DND-41 (cell line): ENCODE measurements at regions not wholly inside any gene's neighbourhood (a gene's known extent, or its start where the extent isn't known, plus 50 kb on each side); places are given as distances from the start of the nearest gene placed in this dataset.

Experiments
- ATAC-seq: fragments of 200-7000 bp; cut with Tn5 transposase; 3 replicates; pipeline ENCODE4 v1.9.1; 2021; ENCODE audit warnings: low read depth; ENCODE audit not compliant: insufficient read depth
- DNase-seq: peaks from one replicate; pipeline ENCODE4 v3.0.0-alpha.2; 2020
- H2AFZ ChIP-seq: 2 replicates; pipeline ENCODE4 v1.6.0; 2012; ENCODE audit warnings: low read depth, low read length
- H3K27ac ChIP-seq: 2 replicates; pipeline ENCODE4 v1.5.1; 2012; ENCODE audit warnings: low read length, inconsistent platforms
- H3K27me3 ChIP-seq: fragments of 200-600 bp; sonication (generic); 2 replicates; pipeline ENCODE4 v1.6.0; 2012; ENCODE audit warnings: low read length, mild to moderate bottlenecking, inconsistent platforms; ENCODE audit not compliant: insufficient read depth, poor library complexity
- H3K36me3 ChIP-seq: 2 replicates; pipeline ENCODE4 v1.5.1; 2012; ENCODE audit warnings: low read length, inconsistent platforms; ENCODE audit not compliant: insufficient read depth
- H3K4me1 ChIP-seq: 2 replicates; pipeline ENCODE4 v1.5.1; 2012; ENCODE audit warnings: mild to moderate bottlenecking, low read length; ENCODE audit not compliant: insufficient read depth
- H3K4me2 ChIP-seq: 2 replicates; pipeline ENCODE4 v1.6.0; 2012; ENCODE audit warnings: mild to moderate bottlenecking, moderate library complexity, low read length, inconsistent platforms; ENCODE audit not compliant: insufficient read depth
- H3K4me3 ChIP-seq, 2 experiments: fragments of 200-600 bp in 1 of 2; shearing (Covaris generic) in 1 of 2; 2 replicates each; pipeline ENCODE4 v1.5.1; 2012 to 2016; ENCODE audit warnings: inconsistent platforms in 2 of 2, low read length in 2 of 2, mild to moderate bottlenecking in 2 of 2, low read depth in 1 of 2, moderate library complexity in 1 of 2
- H3K79me2 ChIP-seq: 2 replicates; pipeline ENCODE4 v1.6.0; 2012; ENCODE audit warnings: low read length, inconsistent platforms; ENCODE audit not compliant: insufficient read depth
- H3K9ac ChIP-seq: 2 replicates; pipeline ENCODE4 v1.6.0; 2012; ENCODE audit warnings: low read depth, mild to moderate bottlenecking, inconsistent platforms, low read length, moderate library complexity
- H3K9me3 ChIP-seq: 2 replicates; pipeline ENCODE4 v1.5.1; 2012; ENCODE audit warnings: low read length, moderate library complexity, mild to moderate bottlenecking, inconsistent platforms; ENCODE audit not compliant: insufficient read depth, severe bottlenecking
- H4K20me1 ChIP-seq: 2 replicates; pipeline ENCODE4 v1.6.0; 2012; ENCODE audit warnings: low read length; ENCODE audit not compliant: insufficient read depth
- EZH2 ChIP-seq: IDR thresholded peaks from 3 replicates; pipeline ENCODE4 v1.6.1; 2012; ENCODE audit warnings: borderline replicate concordance, low read depth, mild to moderate bottlenecking, moderate library complexity, low read length, inconsistent platforms; ENCODE audit not compliant: severe bottlenecking
- TF ChIP-seq, protein P1 (sequence below): IDR thresholded peaks from 2 replicates; pipeline ENCODE4 v1.5.1; 2012; ENCODE audit warnings: borderline replicate concordance, low read length, moderate library complexity, mild to moderate bottlenecking; ENCODE audit not compliant: poor library complexity, severe bottlenecking; ENCODE audit errors: extremely low read depth

DNA sequence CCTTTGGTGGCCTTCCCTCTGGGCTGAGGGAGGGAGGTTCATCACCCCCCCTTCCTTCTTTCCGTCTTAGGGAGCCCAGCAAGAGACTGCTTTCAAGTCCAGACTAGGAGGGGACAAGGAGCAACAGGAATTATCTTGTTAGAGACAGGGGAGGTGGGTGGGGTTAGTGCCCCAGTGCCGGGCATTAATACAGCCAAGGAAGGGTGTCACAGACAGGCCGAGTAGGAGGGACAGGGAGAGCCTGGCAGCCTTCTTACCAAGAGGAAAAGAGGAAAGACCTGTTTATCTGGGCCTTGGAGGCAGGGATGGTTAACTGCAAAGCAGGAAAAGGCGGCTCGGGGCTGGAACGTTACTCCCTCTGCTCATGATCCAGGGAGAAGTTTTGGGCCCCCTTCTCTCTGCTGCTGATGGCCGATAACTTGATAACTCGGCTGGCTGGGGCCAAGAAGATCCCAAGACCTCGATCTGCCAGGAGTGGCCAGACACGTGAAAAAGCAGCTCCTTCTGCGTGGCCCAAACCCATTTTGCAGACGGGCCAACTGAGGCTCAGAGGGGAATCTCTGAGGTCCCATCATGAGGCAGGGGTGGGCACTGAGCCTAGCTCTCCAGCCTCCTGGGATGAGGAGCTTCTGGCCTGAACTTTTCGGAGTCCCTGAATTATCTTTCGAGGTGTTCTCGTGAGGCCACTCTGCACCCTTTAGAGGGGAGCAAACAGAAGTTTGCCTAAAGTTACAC lies 79.3 kb downstream of the PTPRS start:
- H3K27me3 ChIP-seq: peaks cover 5% of the 10 kb centered on the region
- H4K20me1 ChIP-seq: 0 out of 2 replicates have a peak, but pooled peaks cover 2% of the 10 kb centered on the region
- ATAC-seq (no peak), DNase-seq (no peak)
- peaks cover 6% of the 10 kb centered on the region for H3K9me3 ChIP-seq
- no peak for TF ChIP-seq EZH2
- TF ChIP-seq, protein P1, sequence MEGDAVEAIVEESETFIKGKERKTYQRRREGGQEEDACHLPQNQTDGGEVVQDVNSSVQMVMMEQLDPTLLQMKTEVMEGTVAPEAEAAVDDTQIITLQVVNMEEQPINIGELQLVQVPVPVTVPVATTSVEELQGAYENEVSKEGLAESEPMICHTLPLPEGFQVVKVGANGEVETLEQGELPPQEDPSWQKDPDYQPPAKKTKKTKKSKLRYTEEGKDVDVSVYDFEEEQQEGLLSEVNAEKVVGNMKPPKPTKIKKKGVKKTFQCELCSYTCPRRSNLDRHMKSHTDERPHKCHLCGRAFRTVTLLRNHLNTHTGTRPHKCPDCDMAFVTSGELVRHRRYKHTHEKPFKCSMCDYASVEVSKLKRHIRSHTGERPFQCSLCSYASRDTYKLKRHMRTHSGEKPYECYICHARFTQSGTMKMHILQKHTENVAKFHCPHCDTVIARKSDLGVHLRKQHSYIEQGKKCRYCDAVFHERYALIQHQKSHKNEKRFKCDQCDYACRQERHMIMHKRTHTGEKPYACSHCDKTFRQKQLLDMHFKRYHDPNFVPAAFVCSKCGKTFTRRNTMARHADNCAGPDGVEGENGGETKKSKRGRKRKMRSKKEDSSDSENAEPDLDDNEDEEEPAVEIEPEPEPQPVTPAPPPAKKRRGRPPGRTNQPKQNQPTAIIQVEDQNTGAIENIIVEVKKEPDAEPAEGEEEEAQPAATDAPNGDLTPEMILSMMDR: no peak
- H2AFZ ChIP-seq: no peak overlapping the region
- H3K79me2 ChIP-seq: no peaks in the 10 kb centered on the region
- no peak overlapping the region for H3K4me2 ChIP-seq
- no peak overlapping the region for H3K27ac ChIP-seq
- no peak overlapping the region for H3K9ac ChIP-seq
- H3K4me1 ChIP-seq: no peaks in the 10 kb centered on the region
- H3K36me3 ChIP-seq: no peaks in the 10 kb centered on the region
- no peak overlapping the region for H3K4me3 ChIP-seq

DNA sequence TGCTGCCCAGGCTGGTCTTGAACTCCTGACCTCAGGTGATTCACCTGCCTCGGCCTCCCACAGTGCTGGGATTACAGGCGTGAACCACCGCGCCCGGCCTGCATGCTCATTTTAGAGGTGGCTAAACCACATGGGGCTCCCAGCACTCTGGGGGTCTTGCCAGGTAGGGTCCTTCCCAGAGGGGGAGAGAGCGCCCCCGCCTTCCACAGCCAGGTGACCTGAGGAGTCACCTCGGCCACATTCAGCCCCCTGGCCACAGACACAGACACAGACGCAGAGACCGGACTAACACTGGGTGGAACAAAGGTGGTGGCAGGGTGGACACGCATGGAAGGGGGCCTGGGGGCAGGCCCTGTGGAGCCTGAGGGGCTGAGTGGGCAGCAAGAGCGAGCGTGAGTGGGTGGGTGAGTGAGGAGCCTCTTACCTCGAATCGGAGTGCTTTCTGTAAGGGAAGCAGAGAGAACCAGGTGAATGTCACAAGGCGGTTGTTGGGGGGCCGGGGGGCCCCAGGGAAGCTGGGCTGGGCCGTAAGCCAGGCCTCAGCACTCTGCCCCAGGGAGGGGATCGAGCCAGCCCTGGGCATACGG lies 80.1 kb downstream of the PTPRS start:
- Histone ChIP-seq H3K4me1 (no peaks in the 10 kb centered on the region), H3K4me3 (no peak overlapping the region), H3K9me3 (peaks cover 10% of the 10 kb centered on the region), H3K9ac (no peak overlapping the region), H4K20me1 (0 out of 2 replicates have a peak, but pooled peaks cover 2% of the 10 kb centered on the region), H3K4me2 (no peak overlapping the region), H3K27ac (no peak overlapping the region), H3K27me3 (peaks cover 5% of the 10 kb centered on the region), H2AFZ (no peak overlapping the region), H3K36me3 (no peaks in the 10 kb centered on the region), H3K79me2 (no peaks in the 10 kb centered on the region)
- no peak for DNase-seq
- no peak for ATAC-seq
- TF ChIP-seq, protein P1: no peak
- TF ChIP-seq EZH2: no peak

DNA sequence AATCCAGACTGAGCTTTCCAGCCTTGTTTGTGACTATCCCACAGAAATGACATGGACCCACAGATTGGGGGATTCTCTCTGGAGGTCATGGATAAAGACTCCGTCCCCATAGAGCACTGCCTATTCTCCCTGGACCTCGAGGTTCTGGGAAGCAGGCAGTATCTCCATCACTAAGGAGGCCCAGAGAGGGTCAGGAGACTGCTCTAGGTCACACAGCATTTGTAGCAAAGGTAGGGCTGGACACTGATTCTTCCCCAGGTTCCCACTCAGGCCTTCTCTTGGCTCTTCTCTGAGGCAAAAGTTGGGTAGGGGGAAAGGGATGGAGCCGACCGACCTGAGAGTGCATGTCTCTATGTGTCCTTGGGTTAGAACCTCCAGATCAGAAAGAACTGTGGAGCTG lies 80.9 kb downstream of the PTPRS start:
- ATAC-seq: no peak
- no peak for TF ChIP-seq EZH2
- TF ChIP-seq, protein P1: no peak

More for the DNA sequence above, 80.9 kb downstream of the PTPRS start:
- no peak for DNase-seq
- Histone ChIP-seq H4K20me1 (0 out of 2 replicates have a peak, but pooled peaks cover 2% of the 10 kb centered on the region), H3K4me2 (no peak overlapping the region), H3K79me2 (no peaks in the 10 kb centered on the region), H3K9me3 (peaks cover 16% of the 10 kb centered on the region), H2AFZ (no peak overlapping the region), H3K4me3 (no peak overlapping the region), H3K36me3 (no peaks in the 10 kb centered on the region), H3K9ac (no peak overlapping the region), H3K27me3 (peaks cover 1% of the 10 kb centered on the region), H3K27ac (no peak overlapping the region), H3K4me1 (no peaks in the 10 kb centered on the region)
